AG04450 (cell line): ENCODE measurements at regions not wholly inside any gene's neighbourhood (a gene's known extent, or its start where the extent isn't known, plus 50 kb on each side); places are given as distances from the start of the nearest gene placed in this dataset.

ENCODE experiments used
- CTCF ChIA-PET: fragments of 300-600, 350-600 bp; formaldehyde crosslinking; extraction: SDS; loops from one replicate; lab custom pipeline; 2022; ENCODE audit warnings: antibody characterized with exemption, inconsistent platforms; lab: Charles Lee
- POLR2A ChIA-PET: fragments of 350-600 bp; formaldehyde crosslinking; extraction: SDS; loops from one replicate; lab custom pipeline; 2021; ENCODE audit warnings: antibody characterized with exemption, inconsistent platforms; lab: Yijun Ruan, JAX
- DNase-seq: peaks from one replicate; pipeline ENCODE4 v3.0.0-alpha.2; 2011; ENCODE audit warnings: low read depth, low spot score
- H3K27ac ChIP-seq: one replicate; pipeline ENCODE4 v1.5.1; 2012; ENCODE audit warnings: low read depth, low read length, control low read depth
- H3K27me3 ChIP-seq: one replicate; pipeline ENCODE4 v1.6.0; 2012; ENCODE audit warnings: low read length; ENCODE audit not compliant: control insufficient read depth, insufficient read depth
- H3K4me3 ChIP-seq: 2 replicates; pipeline ENCODE4 v1.5.1; 2011; ENCODE audit warnings: mild to moderate bottlenecking, low read depth, low read length, control low read depth
- H3K9me3 ChIP-seq: 2 replicates; pipeline ENCODE4 v1.5.1; 2012; ENCODE audit warnings: low read length; ENCODE audit not compliant: control insufficient read depth, insufficient read depth
- CTCF ChIP-seq: IDR thresholded peaks from 2 replicates; pipeline ENCODE4 v1.5.1; 2011; ENCODE audit warnings: low read depth, low read length, control low read depth, inconsistent platforms

GRCh38 chr5:81815321-81815720 is 64.4 kb upstream of the SSBP2 start:
- DNase-seq, result no peak
- CTCF ChIA-PET, result no interaction called here
- Histone ChIP-seq H3K27me3 (no peaks in the 10 kb centered on the region), H3K27ac (no peak overlapping the region), H3K9me3 (no peaks in the 10 kb centered on the region), H3K4me3 (no peak overlapping the region)
- POLR2A ChIA-PET, result no interaction called here
- TF ChIP-seq CTCF, result no peak

GRCh38 chr5:81808106-81808505 is 57.2 kb upstream of the SSBP2 start:
- H3K9me3 ChIP-seq, result no peaks in the 10 kb centered on the region; the same call in 1 of the 2 replicates
- no peak overlapping the region for H3K4me3 ChIP-seq
- H3K27me3 ChIP-seq, result no peaks in the 10 kb centered on the region
- no peak for TF ChIP-seq CTCF
- no peak overlapping the region for H3K27ac ChIP-seq
- DNase-seq, result no peak
- POLR2A ChIA-PET, result no interaction called here
- CTCF ChIA-PET, result no interaction called here

- no peak for DNase-seq
- Histone ChIP-seq H3K9me3 (no peaks in the 10 kb centered on the region; the same call in 1 of the 2 replicates), H3K4me3 (no peak overlapping the region), H3K27me3 (no peaks in the 10 kb centered on the region), H3K27ac (no peak overlapping the region)
- CTCF ChIA-PET, result no interaction called here
- POLR2A ChIA-PET, result no interaction called here
- TF ChIP-seq CTCF, result no peak
Measured at GRCh38 chr5:81805086-81805485, 54.2 kb upstream of the SSBP2 start.

GRCh38 chr5:81803812-81804211 is 52.9 kb upstream of the SSBP2 start:
- DNase-seq, result no peak
- CTCF ChIA-PET, result no interaction called here
- no peaks in the 10 kb centered on the region for H3K27me3 ChIP-seq

DNA sequence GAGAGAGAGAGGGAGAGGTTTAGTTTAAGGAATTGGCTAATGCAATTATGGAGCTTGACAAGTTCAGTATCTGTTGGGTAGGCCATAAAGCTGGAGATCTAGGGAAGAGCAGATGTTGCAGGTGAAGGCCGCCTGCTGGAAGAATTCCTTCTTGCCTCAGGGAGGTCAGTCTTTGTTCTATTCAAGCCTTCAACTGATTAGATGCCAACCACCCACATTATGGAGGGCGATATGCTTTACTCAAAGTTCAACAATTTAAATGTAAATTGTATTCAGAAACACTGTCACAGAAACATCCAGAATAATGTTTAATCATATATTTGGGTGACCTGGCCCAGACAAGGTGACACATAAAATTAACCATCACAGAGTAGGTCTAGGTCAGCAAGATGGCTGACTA is 51.7 kb upstream of the SSBP2 start:
- H3K4me3 ChIP-seq, result no peak overlapping the region
- no peak for TF ChIP-seq CTCF
- POLR2A ChIA-PET, result no interaction called here
- CTCF ChIA-PET, result no interaction called here
- no peaks in the 10 kb centered on the region; the same call in 1 of the 2 replicates for H3K9me3 ChIP-seq
- no peak overlapping the region for H3K27ac ChIP-seq
- no peak for DNase-seq
- no peaks in the 10 kb centered on the region for H3K27me3 ChIP-seq

More at GRCh38 chr5:81803812-81804211, 52.9 kb upstream of the SSBP2 start:
- no peak overlapping the region for H3K4me3 ChIP-seq
- H3K27ac ChIP-seq, result no peak overlapping the region
- POLR2A ChIA-PET, result no interaction called here
- no peak for TF ChIP-seq CTCF
- H3K9me3 ChIP-seq, result no peaks in the 10 kb centered on the region; the same call in 1 of the 2 replicates
